Activated CD4-positive, alpha-beta T cell treated with anti-CD3 and anti-CD28 coated beads, Interleukin-2, amount 50 U/mL, for 16 hours (primary cell): ENCODE measurements at regions not wholly inside any gene's neighbourhood (a gene's known extent, or its start where the extent isn't known, plus 50 kb on each side); places are given as distances from the start of the nearest gene placed in this dataset.
A peak's percentile ranks its signal among the peaks of the same experiment; 100 is the strongest.

Experiments used
- DNase-seq: peaks from one replicate; pipeline ENCODE4 v3.0.0-alpha.2; 2020

DNA sequence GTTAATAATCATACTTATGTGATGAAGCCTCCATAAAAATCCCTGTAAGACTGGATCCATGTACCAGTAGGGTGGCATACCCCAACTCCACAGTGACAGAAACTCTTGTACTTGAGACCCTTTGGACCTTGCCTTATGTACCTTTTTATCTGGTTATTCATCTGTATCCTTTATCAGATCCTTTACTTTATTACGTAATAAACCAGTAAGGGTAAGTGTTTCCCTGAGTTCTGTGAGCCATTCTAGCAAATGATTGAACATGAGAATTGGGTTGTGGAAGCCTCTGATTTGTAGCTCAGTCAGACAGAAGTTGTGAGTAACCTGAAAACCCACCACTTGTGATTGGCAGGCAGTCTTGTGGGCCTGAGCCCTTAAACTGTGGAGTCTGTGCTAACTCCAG lies 229.7 kb downstream of the FOXA2 start:
- no peak for DNase-seq

DNA sequence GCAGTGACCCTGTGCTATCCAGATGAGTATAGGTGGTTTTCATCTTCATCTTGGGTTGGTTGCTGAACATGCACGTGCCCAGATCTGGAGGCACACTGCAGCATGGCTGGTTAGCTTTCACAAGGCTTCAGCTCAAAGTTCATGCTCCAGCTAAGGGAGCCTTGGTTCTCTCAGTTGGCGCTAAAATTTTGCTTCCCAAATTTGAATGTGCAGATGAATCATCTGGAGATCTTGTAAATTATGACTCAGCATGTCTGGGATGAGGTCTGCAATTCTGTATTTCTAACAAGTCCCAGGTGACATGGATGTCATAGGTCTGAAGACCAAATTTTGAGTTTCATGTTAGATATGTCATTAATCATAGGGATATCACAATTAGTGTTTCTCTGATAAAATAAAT lies 230.8 kb downstream of the FOXA2 start:
- DNase-seq, result no peak

DNA sequence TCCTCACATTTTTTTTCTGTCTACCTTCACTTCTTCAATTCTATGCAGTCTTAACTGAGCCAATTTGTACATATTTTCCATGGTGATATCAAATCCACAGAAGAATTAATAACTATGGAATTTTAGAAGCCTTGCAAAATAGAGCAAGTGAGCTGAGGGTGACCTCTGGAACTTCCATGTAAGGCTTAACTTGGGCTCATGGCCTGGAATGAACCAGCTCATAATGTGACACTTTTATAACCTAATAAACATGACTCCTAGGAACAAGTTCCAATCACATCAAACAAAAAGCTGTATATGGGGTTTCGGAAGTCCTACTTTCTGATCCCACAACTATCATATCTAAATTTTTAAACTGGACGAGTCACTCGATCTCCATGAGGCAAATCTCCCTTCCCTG lies 232.4 kb downstream of the FOXA2 start:
- no peak for DNase-seq

DNA sequence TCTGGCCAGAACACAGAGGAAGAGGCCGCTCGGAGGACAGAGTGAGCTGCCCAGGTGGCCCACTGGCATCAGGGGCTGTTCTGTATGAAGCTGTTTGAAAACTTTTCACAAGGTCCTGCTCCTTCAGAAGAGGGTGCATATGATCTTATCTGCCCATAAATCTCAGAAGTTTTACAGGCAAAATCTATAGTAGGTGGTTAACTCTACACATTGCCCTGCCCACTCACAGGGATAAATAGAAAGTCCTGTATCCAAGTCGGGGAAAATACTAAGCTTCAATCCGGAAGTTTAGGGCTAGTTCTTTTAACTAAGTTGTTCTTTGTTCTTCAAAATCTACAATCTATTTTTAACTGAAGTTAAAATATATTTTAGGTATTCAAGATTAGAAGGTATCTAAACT lies 233.7 kb downstream of the FOXA2 start:
- DNase-seq, result no peak

DNA sequence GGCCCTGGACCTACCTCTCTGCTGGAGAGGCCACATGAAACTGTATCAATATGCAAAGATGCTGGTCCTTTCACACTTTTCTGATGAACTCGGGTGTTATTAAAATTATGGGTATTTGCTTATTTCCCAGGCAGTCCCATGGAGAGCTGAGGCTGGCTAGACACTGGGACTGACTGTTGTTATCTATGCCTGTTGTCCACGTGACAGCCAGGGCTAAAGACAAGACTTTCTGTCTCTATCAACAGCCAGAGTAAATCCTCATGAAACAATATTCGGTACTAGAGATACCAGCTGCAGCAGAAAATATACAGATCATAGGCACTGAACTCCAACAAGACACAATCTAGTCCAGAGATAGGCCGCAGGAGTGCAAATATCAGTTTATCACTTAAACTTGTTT lies 236.4 kb downstream of the FOXA2 start:
- DNase-seq, result no peak

DNA sequence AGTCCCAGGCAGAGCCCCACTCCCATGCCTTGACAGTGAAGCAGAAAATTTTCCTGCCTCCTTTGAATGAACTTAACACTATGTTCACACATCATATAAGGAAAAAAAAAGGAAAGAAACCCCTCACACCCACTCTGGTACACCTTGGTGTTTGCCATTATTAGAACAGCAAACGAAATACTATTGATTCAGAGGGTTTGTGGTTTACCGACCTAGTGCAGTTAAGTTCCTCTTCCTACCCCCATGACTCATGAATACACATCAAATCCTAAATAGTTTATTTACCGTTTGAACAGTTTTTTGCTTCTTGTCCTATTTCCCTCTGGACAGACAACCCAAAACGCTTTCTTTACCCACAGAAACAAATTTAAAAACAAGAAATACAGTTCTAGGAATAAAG lies 237.7 kb downstream of the FOXA2 start:
- no peak for DNase-seq

DNA sequence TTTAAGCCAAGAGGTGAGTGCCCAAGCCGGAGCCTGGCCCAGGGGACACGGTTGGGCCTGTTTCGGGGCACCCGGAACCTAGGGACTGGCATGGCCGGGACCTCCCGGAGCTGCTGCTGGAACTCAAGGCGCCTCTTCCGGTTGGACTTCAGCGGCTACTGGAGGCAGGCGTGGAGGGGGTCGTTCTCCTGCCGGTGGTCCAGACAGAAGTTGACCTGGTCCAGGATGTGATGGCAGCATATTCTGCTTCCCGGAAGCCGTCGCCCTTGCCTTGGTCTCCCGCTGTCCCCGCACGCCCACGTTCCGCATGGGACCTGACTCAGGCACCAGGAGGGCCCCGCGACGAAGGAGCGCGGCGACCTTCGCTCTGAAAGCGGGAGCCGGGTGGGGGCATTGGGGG lies 240.8 kb downstream of the FOXA2 start:
- no peak for DNase-seq

DNA sequence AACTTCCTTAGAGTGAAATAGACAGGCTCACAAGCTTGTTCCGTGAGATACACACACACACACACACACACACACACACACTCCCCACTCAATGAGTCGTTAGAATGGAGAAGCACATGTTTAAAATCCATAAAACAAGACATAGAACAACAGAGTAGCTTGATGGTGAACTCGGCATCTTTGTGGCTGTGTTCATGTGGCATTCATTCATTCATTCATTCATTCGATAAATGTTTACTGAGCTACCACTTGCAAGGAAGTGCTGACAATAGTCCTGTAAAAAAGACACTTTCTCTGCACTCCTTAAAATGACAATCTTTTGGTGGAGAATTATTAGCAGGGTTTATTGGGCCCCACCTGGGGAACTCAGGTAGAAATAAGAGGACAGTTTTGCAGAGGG lies 242.0 kb downstream of the FOXA2 start:
- DNase-seq, result no peak

DNA sequence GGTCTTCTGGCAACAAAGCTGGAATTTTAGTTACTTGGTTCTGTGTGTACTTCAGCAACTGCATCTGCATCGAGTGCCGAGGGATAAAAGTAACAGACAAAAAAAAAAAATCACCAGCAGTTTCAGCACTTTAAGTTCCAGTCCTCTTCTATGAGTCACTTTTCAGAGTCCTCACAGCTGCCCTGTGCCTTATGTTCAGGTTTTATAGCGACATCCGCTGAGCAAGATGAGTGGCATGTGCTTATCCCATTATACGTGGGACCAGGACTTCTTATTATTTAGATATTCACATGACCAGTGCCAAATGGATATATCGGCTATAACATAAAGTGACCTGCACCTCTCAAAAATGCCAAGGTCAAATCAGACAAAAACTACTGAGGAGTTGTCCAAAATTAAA lies 242.9 kb downstream of the FOXA2 start:
- no peak for DNase-seq

DNA sequence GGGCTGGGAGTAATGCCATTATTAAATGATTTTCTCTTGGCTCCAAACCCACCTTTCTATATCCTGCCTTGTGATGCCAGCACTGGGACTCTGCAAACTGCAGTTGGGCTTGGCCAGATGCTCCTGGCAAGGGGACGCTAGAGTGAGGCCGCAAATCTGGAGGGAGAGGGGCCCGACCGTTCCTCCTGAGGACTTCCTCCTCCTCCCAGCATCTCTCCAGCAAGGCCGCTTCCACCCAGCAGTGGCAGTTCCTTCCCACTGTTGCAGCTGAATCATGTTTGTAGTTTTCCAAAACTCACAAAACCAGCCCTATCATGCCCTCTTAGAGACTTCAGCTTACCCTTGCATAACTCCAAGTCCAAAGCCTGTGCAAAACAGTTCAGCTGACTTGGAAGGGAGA lies 244.4 kb downstream of the FOXA2 start:
- DNase-seq, result no peak

DNA sequence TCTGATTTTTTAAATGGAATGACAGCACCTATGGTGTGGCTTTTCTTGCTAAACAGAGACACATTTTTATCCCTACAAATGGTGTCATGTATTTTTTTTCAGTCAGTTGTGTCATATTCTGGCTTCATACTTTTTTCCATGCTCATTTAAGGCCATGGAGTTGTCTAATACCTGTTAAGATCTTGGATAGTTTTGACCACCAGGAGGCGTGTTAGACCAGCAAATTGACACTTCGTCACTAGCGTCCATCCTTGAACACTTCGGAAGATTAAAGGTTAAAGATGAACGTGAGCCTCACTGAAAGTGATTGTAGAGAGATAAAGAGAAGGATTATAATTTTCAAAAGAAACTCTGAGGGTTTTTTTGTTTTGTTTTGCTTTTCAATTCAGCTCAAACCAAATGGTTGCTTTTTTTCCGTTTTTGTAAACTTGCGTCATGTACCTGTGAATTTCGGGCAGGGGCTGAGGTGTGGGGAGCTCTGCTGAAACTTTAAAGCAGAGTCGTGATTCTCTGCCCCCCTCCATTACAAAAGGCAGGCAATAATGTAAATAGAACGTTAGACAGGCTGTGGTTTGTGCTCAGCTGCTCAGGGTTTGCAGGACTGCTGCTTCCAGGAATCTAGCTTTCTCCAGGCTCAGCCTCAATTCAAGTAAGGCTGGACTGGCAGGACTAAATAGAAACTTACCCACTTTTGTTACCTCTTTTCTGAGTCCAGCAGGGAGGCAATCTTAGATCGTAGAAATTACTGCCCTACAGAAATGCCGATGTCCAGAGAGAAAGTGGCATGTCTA lies 245.1 kb downstream of the FOXA2 start:
- DNase-seq, result peak; percentile 55

DNA sequence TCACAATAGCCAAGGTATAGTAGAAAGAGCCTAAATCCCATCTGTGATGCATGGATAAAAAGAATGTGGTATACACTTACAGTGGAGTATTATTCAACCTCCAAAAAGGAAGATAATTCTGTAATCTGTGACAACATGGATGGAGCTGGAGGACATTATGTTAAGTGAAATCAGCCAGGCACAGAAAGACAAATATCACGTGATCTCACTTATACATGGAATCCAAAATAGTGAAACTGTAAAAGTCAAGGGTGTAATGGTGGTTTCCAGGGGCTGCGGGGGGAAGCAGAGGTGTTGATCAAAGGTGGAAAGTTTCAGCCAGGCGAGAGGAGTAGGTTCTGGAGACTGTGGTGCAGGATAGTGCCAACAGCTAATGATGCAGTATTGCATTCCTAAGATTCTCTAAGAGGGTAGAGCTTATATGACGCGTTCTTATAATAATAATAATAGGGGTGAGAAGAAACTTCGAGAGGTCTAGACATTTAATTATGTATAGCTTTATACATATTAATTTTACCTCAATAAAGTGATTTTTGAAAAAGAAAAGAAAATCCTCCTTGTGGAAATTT lies 246.1 kb downstream of the FOXA2 start:
- DNase-seq, result no peak

DNA sequence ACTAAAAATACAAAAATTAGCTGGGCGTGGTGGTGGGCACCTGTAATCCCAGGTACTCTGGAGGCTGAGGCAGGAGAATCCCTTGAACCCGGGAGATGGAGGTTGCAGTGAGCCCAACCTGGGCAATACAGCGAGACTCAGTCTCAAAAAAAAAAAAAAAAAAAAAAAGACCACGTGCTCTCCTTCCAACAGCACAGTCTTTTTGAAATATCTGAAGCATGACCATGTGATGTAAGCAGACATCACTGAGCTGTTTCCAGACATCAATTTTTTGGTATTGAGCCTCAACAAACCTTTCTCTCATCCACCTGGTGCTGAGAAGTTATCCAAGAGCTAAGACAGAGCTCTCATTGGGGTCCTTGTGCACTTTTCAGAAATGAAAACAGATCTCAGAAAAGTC lies 249.2 kb downstream of the FOXA2 start:
- DNase-seq, result no peak

DNA sequence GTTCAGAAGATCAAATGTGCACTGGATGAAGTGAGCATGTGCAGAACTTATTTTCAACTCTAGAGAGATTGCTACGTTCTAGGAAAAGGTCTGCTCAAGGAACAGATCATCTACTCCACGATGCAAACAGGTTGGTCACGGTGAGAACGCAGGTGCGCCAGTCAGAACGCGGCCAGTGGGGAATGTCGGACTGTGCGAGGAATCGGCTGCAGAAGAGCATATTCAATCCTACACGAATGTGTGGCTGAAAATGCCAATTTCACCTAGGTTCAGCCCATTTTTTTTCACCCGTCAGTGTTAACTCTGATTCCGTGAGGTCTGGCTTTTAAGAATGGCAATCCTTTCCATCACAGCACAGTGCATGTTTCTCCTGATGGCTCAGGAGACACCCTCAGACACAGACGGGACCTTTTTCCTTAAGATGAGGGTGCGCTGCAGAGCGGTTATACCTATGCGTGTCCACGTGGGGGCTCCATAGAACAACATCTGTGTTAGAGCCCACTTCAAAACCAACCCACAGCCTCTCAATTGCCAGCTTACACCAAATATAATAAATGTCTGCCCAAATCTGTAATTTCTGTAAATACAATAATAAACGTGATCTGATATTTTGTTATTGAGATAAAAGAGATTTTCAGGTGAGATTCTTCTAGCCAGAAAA lies 250.4 kb downstream of the FOXA2 start:
- DNase-seq, result peak; percentile 52

DNA sequence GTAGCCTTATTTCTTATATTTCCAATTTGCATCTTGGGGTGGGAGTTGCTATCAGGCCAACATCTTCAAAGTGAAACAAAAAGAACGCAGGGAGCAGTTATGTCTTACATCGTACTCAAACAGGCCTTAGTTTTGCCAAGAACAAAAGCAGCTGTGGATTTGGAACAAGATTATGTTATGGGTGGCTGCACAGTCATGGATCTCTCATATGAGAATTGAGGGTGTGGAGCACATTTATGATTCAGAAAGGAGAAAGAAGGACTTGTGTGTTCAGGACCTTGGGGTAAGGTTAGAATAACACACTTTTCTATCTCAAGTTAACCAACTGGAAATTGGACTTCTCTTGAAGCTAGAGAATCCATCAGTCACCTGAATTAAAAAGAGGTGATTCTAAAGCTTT lies 259.9 kb downstream of the FOXA2 start:
- DNase-seq, result no peak

DNA sequence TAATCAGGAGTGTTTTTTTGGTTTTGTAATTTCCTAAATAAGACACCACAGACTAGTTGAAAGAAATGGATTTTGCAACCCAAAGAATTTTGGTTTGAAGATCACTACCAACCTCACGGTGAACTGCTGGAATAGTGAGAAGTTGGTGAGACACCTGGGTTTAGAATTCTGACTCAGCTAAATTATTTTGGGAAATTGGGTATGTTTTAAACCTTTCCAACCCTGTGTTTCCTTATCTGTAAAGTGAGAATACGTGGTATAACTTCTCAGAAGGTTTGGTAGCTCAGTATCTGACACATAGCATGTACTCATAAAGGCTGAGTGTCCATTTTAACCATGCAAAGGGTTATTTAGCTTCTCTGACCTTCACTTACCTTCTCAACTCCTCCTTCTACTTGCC lies 261.9 kb downstream of the FOXA2 start:
- DNase-seq, result no peak

DNA sequence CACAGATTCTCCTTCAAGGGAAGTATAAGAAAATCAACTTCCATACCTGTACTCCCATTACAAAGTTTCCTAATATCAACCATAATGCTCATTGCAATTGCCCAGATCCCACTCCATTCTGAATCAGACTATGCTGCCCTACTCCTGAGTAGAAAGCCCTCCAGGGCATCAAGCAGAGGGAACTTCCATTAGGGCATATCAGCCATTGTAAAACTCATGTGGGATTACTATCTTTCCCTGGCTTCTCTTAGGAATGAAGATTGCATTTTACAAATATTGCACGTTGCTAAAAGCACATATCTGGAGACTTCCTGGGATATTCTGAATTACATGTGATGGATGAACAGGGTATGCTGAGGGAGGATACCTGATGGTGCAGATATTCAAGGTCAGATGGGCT lies 263.2 kb downstream of the FOXA2 start:
- DNase-seq, result no peak

DNA sequence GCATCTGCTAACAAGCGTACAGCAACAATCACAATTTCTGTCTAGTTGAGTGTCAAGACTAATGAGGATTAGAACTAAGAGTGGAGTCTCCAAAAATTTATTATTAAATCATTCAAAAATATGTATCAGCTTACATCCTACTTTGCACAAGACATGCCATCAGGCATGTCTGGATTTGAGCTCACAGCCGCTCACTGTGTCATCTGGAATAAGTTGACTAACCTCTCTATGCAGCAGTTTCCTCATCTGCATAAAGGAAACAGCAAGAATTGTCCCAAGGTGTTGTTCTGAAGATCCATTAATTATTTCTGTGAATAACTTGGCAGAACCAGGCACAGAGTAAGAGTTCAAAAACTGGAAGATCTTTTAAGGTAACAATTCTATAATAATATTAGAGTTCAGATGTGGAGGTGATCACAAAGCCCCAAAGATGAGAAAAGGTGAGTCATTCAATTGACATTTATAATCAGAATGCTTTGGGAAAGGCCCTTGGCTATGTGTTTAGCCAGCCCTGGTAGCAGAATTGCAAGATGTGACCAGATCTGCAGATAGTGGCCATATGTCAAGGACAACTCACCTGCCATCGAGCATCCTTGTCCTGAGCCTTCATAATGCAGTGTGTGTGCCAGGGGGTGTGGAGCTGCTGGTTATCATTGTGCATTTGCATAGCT lies 264.0 kb downstream of the FOXA2 start:
- DNase-seq, result no peak

DNA sequence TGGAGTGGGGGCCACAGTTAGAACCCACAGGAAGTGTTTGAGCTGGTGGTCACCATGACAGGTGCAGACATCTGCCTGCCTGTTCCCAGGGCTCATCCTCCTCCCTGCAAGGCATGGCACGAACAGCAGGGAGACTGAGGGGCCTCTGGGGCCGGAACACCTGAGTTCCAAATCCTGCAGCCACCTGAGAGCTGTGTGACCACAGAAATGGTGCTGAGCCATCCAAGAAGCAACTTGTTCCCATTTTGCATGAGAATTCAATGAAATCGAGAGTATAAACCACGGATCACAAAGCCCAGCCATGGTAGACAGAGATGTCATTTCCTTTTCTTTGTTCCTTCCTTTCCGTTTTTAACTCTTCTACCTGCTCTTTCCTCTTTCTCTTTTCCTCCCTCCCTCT lies 268.6 kb downstream of the FOXA2 start:
- DNase-seq, result no peak

DNA sequence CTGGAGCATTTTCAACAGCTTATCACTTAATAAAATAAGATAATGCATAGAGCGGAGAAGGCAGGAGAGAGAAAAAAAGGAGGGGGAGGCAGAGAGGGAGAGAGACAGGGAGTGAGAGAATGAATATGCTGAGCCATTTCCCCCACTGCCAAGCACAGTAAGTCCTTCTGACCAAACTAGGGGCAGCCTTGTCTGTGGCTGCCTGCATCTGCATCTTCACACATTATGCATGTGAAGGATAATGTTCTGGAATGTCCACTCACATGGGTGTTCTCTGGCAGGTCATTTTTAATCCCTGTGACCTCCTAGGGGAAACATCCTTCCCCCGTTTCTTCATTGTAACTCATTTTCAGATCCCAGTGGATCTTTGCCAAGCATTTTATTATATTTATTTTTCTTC lies 269.3 kb downstream of the FOXA2 start:
- no peak for DNase-seq

DNA sequence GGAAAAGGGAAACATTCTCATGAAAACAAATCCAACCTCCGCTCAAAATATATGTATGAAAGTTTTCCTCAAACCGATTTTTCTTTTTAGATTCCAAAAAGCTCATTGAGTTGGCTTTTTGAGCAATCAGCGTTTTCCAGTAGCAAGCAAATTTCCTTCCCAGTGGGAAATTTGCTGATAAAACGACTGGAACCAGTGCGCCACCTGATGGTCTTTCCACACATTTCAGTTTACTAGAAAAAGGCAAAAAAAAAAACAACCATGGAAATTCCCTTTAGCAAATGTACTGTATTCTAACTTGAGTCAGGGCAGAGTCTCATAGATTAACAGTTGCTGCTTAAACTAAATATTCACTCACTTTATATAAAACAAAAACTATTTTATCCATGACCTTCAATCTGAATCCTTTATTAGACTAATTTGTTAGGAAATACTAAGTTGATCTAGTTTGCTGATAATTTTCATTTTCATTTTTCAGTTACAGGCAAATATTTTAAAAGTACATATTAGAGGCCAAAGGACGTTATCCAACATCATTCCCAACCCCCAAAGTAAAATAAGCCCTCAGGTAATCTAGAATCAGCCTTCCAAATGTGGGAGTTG lies 271.5 kb downstream of the FOXA2 start:
- no peak for DNase-seq

DNA sequence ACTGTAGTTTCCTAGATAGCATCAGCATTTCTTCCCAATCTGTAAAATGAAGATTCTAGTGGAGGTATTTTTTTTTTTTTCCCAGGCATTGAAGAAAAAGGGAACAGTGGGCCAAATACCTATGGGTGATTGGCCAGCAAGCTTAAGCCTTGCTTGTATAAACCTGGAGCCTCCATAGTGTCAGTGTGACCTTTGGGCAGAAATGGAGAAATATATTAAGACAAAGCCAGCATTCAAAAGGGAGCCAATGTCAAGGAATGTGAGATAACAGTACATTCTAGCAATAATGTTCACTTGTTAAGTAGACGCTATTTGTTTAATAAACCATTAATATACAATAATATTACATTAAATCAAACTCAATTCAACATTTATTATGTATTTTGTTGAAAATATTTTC lies 275.4 kb downstream of the FOXA2 start:
- DNase-seq, result no peak

DNA sequence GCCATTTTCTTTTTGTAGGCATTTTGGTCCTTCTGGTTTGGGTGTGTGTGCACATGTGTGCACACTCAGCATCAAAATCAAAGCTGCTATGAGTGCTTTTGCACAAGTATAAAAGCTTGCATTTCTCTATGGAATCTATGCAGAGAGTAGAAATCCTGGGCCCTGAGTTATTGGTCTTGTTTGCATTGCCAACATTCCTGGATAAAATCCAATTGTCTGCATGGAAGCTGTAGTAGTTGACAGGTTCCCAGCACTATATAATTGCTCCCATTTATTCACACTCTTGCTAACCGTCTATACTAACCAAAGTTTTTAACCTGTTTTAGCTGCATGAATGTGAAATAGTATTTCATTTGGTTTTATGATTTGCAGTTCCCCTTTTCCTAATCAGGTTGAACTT lies 277.0 kb downstream of the FOXA2 start:
- no peak for DNase-seq

DNA sequence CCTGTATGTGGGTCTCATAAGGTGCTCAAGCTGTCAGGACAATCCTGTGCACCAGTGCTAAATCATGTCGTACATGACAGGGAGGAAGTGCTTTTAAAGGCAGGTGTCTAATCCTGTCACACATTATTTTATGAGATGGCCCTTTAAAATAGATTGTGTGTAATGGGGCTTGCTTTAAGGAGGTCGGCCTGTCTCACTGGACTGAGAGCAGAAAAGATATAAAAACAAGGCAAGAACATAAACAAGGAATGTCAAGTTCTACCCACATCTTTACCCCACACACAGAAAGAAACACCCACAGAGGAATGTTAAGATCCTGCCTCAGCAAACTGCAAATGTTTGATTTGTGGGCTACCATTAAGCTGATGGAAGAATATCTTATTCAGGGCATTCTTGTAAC lies 279.0 kb downstream of the FOXA2 start:
- no peak for DNase-seq
